Activated T-cell treated with anti-CD3 and anti-CD28 coated beads for 48 hours (primary cell): ENCODE measurements at regions not wholly inside any gene's neighbourhood (a gene's known extent, or its start where the extent isn't known, plus 50 kb on each side); places are given as distances from the start of the nearest gene placed in this dataset.

Experiments used
- DNase-seq: peaks from one replicate; pipeline ENCODE4 v3.0.0-alpha.2; 2020; ENCODE audit warnings: low read depth

DNA sequence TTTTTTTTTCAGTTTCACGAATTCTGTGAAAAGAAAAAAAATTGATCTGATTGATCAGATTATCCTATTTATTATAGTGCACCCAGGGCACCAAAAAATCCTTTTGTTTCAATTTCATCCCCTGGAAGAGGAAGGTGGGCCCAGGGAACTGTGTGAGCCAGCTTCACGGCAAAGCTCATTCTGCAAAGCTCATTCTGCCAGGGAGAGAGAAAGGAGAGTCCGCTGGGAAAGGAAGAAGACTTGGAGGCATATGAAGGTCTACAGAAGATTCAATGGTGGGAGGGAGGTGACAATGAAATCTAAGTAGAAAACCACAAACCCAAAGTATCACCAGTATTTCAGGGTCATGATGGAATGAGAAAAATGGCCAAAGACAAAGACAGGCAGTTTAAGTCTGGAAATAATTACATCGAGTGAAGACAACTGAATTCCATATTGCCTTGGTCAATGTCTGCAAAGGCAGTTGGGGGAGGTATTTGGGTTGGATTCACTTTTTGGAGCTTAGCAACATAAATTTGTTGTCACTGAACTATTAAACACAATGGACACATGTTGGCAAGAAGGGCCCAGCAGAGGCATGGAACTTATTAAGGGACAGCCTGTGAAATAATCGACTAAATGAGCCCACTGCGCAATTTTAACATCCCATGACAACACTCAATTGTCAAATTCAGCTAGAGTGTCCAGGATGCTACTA, 587.8 kb upstream of the MKI67 start:
- no peak for DNase-seq

DNA sequence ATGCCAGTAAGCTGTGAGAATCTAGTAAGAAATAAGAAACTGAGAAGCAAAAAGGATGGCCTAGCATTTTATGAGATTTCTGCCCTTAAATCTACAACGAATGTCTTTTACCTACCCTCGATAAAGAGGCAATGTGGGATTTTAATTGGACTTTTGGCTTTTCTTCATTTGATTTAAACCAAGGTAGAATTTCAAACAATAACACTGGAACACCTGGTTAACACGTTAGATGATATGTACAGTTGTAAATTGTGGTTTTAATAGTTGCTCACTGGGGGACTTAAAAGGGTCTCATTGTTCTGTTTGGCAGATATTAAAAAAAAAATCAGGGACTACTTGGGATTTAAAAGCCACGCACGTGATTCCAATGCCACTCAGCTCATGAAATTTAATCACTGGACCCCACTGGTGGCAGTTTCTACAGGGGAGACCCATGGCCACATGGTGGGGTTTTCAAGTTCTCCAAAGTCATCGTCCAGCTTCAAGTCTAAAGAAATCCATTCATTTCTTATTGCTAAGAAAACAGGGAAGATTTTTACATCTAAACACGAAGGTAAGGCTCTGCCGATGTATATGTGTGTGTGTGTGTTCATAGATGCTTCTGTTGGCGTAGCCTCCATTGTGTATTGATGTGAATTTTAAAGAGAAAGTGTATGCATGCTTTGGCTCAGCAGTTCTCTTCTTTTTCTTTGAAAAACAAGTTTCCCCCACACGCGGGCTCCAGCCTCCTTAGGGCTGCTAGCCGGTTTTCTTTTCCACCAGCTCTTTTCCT, 588.6 kb upstream of the MKI67 start:
- no peak for DNase-seq

DNA sequence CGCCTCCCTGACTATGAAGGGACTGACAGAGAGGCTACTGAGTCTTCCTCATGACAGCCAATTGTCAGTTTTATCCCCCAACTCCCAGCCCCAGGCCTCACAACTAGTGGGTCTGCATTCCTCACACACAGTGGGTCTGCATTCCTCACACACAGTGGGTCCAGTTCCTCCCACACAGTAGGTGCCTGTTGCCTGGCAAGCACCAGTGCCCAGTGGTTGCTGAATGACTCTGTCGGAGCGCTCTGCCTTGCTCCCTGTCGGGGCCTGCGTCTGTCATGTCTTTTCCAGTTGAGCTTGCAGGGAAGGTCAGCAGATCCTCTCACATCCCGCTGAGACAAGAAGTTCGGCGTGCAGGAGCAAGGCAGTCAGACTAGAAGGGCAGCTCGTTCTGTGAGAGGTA, 590.0 kb upstream of the MKI67 start:
- DNase-seq: no peak

DNA sequence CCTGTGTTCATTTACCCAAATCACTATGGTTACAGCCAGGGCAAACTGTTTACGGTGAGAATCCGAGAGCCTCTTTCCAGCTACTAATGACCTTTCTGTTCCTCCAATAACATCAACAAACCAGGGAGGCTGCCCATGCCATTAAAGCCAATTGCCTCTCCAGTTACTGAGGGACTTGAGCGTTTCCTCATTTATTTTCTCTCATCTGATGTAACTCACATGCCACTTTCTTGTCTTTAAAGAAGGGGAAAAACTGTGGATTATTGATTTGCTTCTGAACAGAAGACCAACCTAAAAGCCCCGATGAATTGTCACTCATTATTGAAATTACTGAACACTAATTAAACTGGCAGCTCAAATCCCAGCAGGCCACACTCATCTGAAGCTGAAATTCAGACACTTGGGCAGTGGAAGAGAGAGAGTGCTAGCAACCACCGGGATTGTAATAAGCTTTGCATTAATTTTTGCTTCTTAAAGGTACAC, 595.8 kb upstream of the MKI67 start:
- DNase-seq: no peak

DNA sequence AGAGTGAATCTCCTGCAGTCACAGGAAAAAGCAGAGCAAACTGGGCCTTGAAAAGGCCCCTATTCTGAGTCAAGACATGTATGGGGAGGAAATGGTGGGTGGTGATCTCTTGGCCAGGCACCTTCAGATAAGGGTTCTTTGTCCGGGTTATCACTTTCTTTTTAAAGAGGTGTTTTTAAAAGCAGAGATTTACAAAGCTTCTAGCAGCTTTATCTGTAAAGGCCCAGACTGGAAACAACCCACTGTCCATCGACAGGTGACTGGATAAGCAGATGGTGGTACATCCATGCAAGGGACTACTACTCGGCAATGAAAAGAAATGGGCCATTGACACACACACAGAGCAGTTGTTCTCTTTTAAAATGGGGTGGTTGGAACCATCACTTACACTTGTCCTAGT, 596.7 kb upstream of the MKI67 start:
- no peak for DNase-seq

GRCh38 chr10:128723631-128724205, 597.5 kb upstream of the MKI67 start:
- no peak for DNase-seq

DNA sequence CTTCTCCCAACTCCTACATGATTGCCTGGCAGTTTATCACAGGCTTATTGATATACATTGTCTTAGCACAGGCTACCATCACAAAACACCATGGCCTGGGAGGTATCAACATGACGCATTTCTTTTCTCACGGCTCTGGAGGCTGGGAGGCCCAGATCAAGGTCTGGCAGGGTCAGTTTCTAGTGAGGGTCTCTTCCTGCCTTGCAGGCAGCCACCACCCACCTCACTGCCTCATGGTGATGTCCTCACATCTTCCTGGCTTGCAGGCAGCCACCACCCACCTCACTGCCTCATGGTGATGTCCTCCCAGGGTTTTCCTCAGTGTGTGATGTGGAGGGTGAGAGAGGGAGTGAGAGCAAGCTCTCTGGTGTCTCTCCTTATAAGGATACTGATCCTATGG, 599.3 kb upstream of the MKI67 start:
- DNase-seq: no peak

- no peak for DNase-seq
These were observed 600.9 kb upstream of the MKI67 start for GRCh38 chr10:128727114-128727513.

GRCh38 chr10:128729910-128730420, 603.7 kb upstream of the MKI67 start:
- no peak for DNase-seq

GRCh38 chr10:128730922-128731321, 604.7 kb upstream of the MKI67 start:
- no peak for DNase-seq

- no peak for DNase-seq
These were observed 607.9 kb upstream of the MKI67 start for GRCh38 chr10:128734161-128734560.

DNA sequence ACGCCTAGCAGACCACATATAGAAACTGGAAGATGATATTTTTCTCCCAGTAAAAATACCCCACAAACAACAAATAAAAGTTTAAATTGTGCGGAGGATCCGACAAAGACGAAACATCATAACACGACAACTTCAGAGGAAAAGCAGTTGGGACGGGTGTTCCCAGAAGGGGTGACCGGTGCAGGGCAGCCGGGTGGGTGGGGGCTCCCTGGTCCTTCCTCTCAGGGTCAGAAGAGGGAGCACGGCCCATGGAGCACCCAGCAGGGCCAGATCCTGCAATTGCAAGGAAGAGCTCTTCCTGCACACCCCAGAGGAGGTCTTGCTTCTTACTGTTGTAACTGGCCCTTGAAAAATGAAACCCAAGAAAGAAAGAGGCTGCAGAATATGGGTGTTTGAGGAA, 608.5 kb upstream of the MKI67 start:
- no peak for DNase-seq

DNA sequence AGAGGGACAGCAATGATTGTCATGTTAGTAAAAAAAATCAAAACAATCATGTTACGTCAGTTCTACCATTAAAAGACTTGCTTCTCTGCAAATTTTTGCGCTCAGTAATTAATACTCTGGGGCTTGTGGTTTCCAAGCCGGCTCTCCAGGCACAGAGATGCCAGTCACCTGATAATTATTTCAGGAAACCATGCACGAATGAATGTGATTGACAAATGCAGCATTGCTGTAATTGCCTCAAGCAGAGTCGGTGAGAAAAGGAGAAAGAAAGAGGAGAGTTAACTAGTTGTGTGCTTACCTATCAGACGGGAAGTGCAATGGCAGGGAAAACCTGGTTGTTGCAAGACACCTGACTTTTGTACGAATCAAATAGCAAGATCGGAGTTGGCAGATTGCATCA, 609.8 kb upstream of the MKI67 start:
- DNase-seq: no peak

DNA sequence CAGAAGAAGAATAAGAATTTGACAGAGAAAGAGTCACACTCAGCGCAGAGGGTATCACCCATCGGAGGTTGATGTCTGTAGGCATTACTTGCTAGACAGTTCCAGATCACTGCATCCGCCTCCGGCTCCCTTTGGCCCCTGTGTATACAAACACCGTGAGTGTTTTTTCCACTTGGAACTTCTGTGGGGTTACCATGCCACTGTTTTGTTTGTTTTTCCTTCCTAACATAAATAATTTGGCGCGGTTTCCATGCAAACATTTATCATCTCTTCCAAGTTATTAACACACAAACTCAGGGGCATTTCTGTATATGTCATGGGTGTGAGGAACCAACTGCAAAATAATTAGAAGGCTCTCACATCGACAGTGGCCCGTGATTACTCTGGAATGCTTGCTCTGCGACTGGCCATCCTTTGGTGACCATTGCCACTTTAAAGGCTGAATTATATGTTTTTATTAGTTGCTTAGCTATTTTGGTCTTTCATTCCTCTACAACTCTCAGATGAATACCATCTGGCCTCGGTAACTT, 612.2 kb upstream of the MKI67 start:
- DNase-seq: no peak

GRCh38 chr10:128739930-128740329, 613.7 kb upstream of the MKI67 start:
- no peak for DNase-seq

GRCh38 chr10:128741180-128741579, 615.0 kb upstream of the MKI67 start:
- no peak for DNase-seq

- DNase-seq: no peak
These were observed 615.5 kb upstream of the MKI67 start for GRCh38 chr10:128741680-128742079.

GRCh38 chr10:128744092-128744491, 617.9 kb upstream of the MKI67 start:
- no peak for DNase-seq

DNA sequence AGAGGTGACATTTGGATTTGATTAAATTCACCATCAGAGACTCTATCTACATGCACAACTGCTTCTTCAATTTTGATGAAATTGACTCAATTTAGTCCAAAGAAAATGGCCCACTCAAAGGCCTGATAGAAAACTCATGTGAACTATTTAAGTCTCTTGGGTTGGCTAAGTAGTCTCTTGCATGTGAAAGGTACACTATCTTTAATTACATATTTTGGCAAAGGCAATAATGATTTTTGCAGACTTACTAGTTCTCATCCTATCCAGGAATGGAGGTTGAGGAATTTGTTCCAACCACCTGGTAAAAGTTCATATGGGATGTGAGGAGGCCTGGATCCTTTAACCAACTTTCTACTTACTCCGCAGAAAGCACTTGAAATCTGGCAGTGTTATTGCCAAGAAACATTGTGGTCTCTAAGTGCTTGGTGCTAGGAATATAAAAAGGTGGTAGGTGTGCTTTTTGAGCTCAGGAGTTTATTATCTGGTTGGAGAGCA, 618.6 kb upstream of the MKI67 start:
- no peak for DNase-seq

- no peak for DNase-seq
These were observed 621.5 kb upstream of the MKI67 start for GRCh38 chr10:128747582-128748346.

- DNase-seq: no peak
These were observed 625.1 kb upstream of the MKI67 start for GRCh38 chr10:128751284-128751683.

- no peak for DNase-seq
These were observed 625.6 kb upstream of the MKI67 start for GRCh38 chr10:128751851-128752250.
